Fibroblast of lung (primary cell): ENCODE measurements at regions not wholly inside any gene's neighbourhood (a gene's known extent, or its start where the extent isn't known, plus 50 kb on each side); places are given as distances from the start of the nearest gene placed in this dataset.

ENCODE experiments used
- EZH2 ChIP-seq: IDR thresholded peaks from 2 replicates; pipeline ENCODE4 v1.5.1; 2012; ENCODE audit warnings: low read length, control low read depth, mild to moderate bottlenecking; ENCODE audit errors: missing control alignments
- TF ChIP-seq, protein P1 (sequence below), 2 donors: IDR thresholded peaks in 1 of 2; conservative IDR thresholded peaks in 1 of 2; 1 replicate in 1 of 2; 2 replicates in 1 of 2; pipeline ENCODE4 v1.5.1; 2011 to 2012; ENCODE audit warnings: low read length in 2 of 2, control low read depth in 1 of 2, inconsistent platforms in 1 of 2, low read depth in 1 of 2, mild to moderate bottlenecking in 1 of 2

DNA sequence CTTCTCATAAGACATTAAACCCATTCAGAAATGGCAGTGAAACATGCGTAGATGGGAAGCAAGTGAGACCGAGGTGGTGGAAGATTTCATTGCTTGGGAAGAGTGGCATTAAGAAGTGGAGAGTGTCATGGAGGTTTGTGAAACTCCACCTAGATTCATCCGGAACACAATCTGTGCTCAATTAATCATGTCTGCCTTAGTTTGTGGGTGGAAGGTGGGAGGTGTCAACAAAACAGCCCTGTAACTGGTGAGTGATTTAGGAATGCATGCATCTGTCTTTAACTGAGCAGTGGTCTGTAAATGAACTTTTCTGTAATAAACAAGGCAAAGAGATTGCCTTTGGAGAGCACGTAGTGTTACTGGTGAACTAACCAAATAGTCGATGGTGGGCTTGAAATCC is 113.7 kb downstream of the WNT5A start:
- TF ChIP-seq, protein P1, sequence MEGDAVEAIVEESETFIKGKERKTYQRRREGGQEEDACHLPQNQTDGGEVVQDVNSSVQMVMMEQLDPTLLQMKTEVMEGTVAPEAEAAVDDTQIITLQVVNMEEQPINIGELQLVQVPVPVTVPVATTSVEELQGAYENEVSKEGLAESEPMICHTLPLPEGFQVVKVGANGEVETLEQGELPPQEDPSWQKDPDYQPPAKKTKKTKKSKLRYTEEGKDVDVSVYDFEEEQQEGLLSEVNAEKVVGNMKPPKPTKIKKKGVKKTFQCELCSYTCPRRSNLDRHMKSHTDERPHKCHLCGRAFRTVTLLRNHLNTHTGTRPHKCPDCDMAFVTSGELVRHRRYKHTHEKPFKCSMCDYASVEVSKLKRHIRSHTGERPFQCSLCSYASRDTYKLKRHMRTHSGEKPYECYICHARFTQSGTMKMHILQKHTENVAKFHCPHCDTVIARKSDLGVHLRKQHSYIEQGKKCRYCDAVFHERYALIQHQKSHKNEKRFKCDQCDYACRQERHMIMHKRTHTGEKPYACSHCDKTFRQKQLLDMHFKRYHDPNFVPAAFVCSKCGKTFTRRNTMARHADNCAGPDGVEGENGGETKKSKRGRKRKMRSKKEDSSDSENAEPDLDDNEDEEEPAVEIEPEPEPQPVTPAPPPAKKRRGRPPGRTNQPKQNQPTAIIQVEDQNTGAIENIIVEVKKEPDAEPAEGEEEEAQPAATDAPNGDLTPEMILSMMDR (conservative IDR thresholded peaks at IDR 0.05 in 1 of 2, IDR thresholded peaks at IDR 0.05 in 1 of 2; ENCODE audit: low read depth in 1 of 2, low read length in 2 of 2): no peak
- no peak for TF ChIP-seq EZH2
